Lower leg skin (tissue), 3 donors: ENCODE measurements at regions not wholly inside any gene's neighbourhood (a gene's known extent, or its start where the extent isn't known, plus 50 kb on each side); places are given as distances from the start of the nearest gene placed in this dataset.

Source experiments
- POLR2A ChIP-seq, 2 donors: fragments of 450-650 bp; IDR thresholded peaks; one replicate each; pipeline ENCODE4 v1.6.1; 2016 to 2017; ENCODE audit warnings: antibody characterized with exemption in 2 of 2, mild to moderate bottlenecking in 1 of 2, moderate library complexity in 1 of 2
- TF ChIP-seq, protein P1 (sequence below), 3 donors: fragments of 450-650 bp; IDR thresholded peaks; one replicate each; pipeline ENCODE4 v1.5.1; 2016; ENCODE audit warnings: antibody characterized with exemption in 3 of 3, mild to moderate bottlenecking in 3 of 3, moderate library complexity in 2 of 3

DNA sequence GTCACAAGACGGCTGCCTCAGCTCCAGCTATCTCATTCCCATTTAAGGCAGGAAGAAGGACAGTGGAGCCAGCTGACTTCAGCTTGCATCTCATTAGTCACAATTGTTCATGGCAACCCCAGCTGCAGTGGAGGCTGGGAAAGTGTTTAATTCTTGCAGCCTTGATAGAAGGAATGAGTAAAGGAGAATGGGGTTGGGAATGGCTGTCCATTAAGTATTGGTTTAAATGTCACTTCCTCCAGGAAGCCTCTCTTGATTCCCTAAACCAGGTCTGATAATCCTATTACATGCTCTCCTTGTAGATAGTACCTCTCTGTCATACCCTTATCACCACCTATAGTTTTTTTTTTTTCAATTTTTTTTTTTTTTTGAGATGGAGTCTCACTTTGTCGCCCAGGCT lies 166.4 kb downstream of the TFAP2C start:
- no peak for TF ChIP-seq POLR2A (IDR thresholded peaks at IDR 0.05)
- TF ChIP-seq, protein P1, sequence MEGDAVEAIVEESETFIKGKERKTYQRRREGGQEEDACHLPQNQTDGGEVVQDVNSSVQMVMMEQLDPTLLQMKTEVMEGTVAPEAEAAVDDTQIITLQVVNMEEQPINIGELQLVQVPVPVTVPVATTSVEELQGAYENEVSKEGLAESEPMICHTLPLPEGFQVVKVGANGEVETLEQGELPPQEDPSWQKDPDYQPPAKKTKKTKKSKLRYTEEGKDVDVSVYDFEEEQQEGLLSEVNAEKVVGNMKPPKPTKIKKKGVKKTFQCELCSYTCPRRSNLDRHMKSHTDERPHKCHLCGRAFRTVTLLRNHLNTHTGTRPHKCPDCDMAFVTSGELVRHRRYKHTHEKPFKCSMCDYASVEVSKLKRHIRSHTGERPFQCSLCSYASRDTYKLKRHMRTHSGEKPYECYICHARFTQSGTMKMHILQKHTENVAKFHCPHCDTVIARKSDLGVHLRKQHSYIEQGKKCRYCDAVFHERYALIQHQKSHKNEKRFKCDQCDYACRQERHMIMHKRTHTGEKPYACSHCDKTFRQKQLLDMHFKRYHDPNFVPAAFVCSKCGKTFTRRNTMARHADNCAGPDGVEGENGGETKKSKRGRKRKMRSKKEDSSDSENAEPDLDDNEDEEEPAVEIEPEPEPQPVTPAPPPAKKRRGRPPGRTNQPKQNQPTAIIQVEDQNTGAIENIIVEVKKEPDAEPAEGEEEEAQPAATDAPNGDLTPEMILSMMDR (IDR thresholded peaks at IDR 0.05) = no peak
